HEK293 (cell line): ENCODE measurements at regions not wholly inside any gene's neighbourhood (a gene's known extent, or its start where the extent isn't known, plus 50 kb on each side); places are given as distances from the start of the nearest gene placed in this dataset.

Source experiments
- CTCF ChIA-PET: fragments of 350-600 bp; formaldehyde crosslinking; extraction: SDS; loops from one replicate; lab custom pipeline; 2021; ENCODE audit warnings: antibody characterized with exemption; lab: Yijun Ruan, JAX
- POLR2A ChIA-PET: fragments of 300-600 bp; formaldehyde crosslinking; extraction: SDS; loops from one replicate; lab custom pipeline; 2020; ENCODE audit warnings: antibody characterized with exemption, inconsistent platforms; lab: Yijun Ruan, JAX
- H3K27ac ChIP-seq: fragments of 200-500 bp; sonication (Bioruptor generic); 2 replicates; pipeline ENCODE4 v1.5.1; 2014; ENCODE audit warnings: low read depth, low read length, control low read depth, inconsistent platforms; ENCODE audit errors: extremely low read depth
- H3K36me3 ChIP-seq, 2 experiments: fragments of 200-500 bp in 1 of 2; sonication (Bioruptor generic) in 1 of 2; 1 replicate in 1 of 2; 2 replicates in 1 of 2; pipeline ENCODE4 v1.5.1; 2014 to 2017; ENCODE audit warnings: inconsistent platforms in 2 of 2, low read length in 2 of 2; ENCODE audit not compliant: control insufficient read depth in 2 of 2, insufficient read depth in 1 of 2
- H3K4me1 ChIP-seq: fragments of 200-500 bp; sonication (Bioruptor generic); 2 replicates; pipeline ENCODE4 v1.5.1; 2014; ENCODE audit warnings: mild to moderate bottlenecking, low read length, inconsistent platforms; ENCODE audit not compliant: control insufficient read depth, insufficient read depth
- H3K4me3 ChIP-seq: 2 replicates; pipeline ENCODE4 v1.5.1; 2011; ENCODE audit warnings: low read depth, mild to moderate bottlenecking, control low read depth, low read length, moderate library complexity
- H3K9me3 ChIP-seq: fragments of 200-500 bp; sonication (Bioruptor generic); 2 replicates; pipeline ENCODE4 v1.5.1; 2014; ENCODE audit warnings: low read depth, low read length, inconsistent platforms; ENCODE audit not compliant: control insufficient read depth, insufficient read depth
- HOXC10 ChIP-seq: sonication (generic); formaldehyde crosslinking; IDR thresholded peaks from 2 replicates; pipeline ENCODE4 v1.8.1; 2023; ENCODE audit warnings: mild to moderate bottlenecking, missing genetic modification reagents
- KLF8 ChIP-seq: fragments of 450-650 bp; formaldehyde crosslinking; IDR thresholded peaks from 2 replicates; pipeline ENCODE4 v1.5.1; 2016; ENCODE audit warnings: missing biosample characterization, missing genetic modification characterization
- SETDB1 ChIP-seq: IDR thresholded peaks from one replicate; pipeline ENCODE4 v1.6.1; 2017; ENCODE audit warnings: mild to moderate bottlenecking, low read length, moderate library complexity, mixed read lengths; ENCODE audit not compliant: insufficient read length
- SP7 ChIP-seq: fragments of 450-650 bp; formaldehyde crosslinking; IDR thresholded peaks from 2 replicates; pipeline ENCODE4 v1.5.1; 2016; ENCODE audit warnings: missing biosample characterization, missing genetic modification characterization
- TRIM28 ChIP-seq: IDR thresholded peaks from 2 replicates; pipeline ENCODE4 v1.6.1; 2011; ENCODE audit warnings: low read length, control low read depth, borderline replicate concordance
- ZNF121 ChIP-seq: fragments of 450-650 bp; formaldehyde crosslinking; IDR thresholded peaks from 2 replicates; pipeline ENCODE4 v1.5.1; 2016; ENCODE audit warnings: missing biosample characterization, missing genetic modification characterization
- ZNF138 ChIP-seq: fragments of 450-650 bp; formaldehyde crosslinking; IDR thresholded peaks from 2 replicates; pipeline ENCODE4 v1.5.1; 2016; ENCODE audit warnings: missing biosample characterization, missing genetic modification characterization, borderline replicate concordance
- ZNF214 ChIP-seq: fragments of 450-650 bp; formaldehyde crosslinking; IDR thresholded peaks from 2 replicates; pipeline ENCODE4 v1.5.1; 2017; ENCODE audit warnings: missing biosample characterization, mild to moderate bottlenecking, missing genetic modification characterization, borderline replicate concordance
- ZNF324 ChIP-seq: fragments of 450-650 bp; formaldehyde crosslinking; IDR thresholded peaks from 2 replicates; pipeline ENCODE4 v1.5.1; 2016; ENCODE audit warnings: missing biosample characterization, missing genetic modification characterization
- ZNF350 ChIP-seq: fragments of 450-650 bp; formaldehyde crosslinking; IDR thresholded peaks from 2 replicates; pipeline ENCODE4 v1.5.0; 2017; ENCODE audit warnings: missing biosample characterization, mild to moderate bottlenecking, missing genetic modification characterization
- ZNF366 ChIP-seq: fragments of 450-650 bp; formaldehyde crosslinking; conservative IDR thresholded peaks from 2 replicates; pipeline ENCODE4 v1.5.1; 2016; ENCODE audit warnings: missing biosample characterization, missing genetic modification characterization
- ZNF433 ChIP-seq: fragments of 450-650 bp; formaldehyde crosslinking; IDR thresholded peaks from 2 replicates; pipeline ENCODE4 v1.5.1; 2016; ENCODE audit warnings: missing biosample characterization, missing genetic modification characterization, low read depth
- ZNF514 ChIP-seq: fragments of 450-650 bp; formaldehyde crosslinking; IDR thresholded peaks from 2 replicates; pipeline ENCODE4 v1.5.1; 2016; ENCODE audit warnings: missing biosample characterization, missing genetic modification characterization
- ZNF610 ChIP-seq: fragments of 450-650 bp; formaldehyde crosslinking; IDR thresholded peaks from 2 replicates; pipeline ENCODE4 v1.5.1; 2016; ENCODE audit warnings: missing biosample characterization, missing genetic modification characterization, borderline replicate concordance
- ZNF792 ChIP-seq: fragments of 450-650 bp; formaldehyde crosslinking; IDR thresholded peaks from 2 replicates; pipeline ENCODE4 v1.5.1; 2016; ENCODE audit warnings: missing biosample characterization, missing genetic modification characterization
- ZNF830 ChIP-seq: fragments of 450-650 bp; IDR thresholded peaks from 2 replicates; pipeline ENCODE4 v1.5.0; 2018; ENCODE audit warnings: missing biosample characterization, missing genetic modification characterization, low read depth, mild to moderate bottlenecking, moderate library complexity
- TF ChIP-seq, protein P1 (sequence below): fragments of 450-650 bp; formaldehyde crosslinking; IDR thresholded peaks from 2 replicates; pipeline ENCODE4 v1.5.1; 2016; ENCODE audit warnings: missing biosample characterization, missing genetic modification characterization, borderline replicate concordance
- TF ChIP-seq, protein P2 (sequence below): fragments of 450-650 bp; formaldehyde crosslinking; IDR thresholded peaks from 2 replicates; pipeline ENCODE4 v1.5.1; 2016; ENCODE audit warnings: missing biosample characterization, missing genetic modification characterization
- TF ChIP-seq, protein P3 (sequence below): fragments of 450-650 bp; formaldehyde crosslinking; IDR thresholded peaks from 2 replicates; pipeline ENCODE4 v1.5.1; 2016; ENCODE audit warnings: missing biosample characterization, missing genetic modification characterization
- TF ChIP-seq, protein P4 (sequence below): fragments of 450-650 bp; formaldehyde crosslinking; IDR thresholded peaks from 2 replicates; pipeline ENCODE4 v1.5.1; 2016; ENCODE audit warnings: missing biosample characterization, missing genetic modification characterization
- TF ChIP-seq, protein P5 (sequence below): fragments of 450-650 bp; formaldehyde crosslinking; IDR thresholded peaks from 2 replicates; pipeline ENCODE4 v1.5.1; 2016; ENCODE audit warnings: missing biosample characterization, missing genetic modification characterization
- TF ChIP-seq, protein P6 (sequence below): IDR thresholded peaks from 2 replicates; pipeline ENCODE4 v1.6.1; 2011; ENCODE audit warnings: mild to moderate bottlenecking, low read depth, low read length, borderline replicate concordance
- TF ChIP-seq, protein P7 (sequence below): fragments of 450-650 bp; formaldehyde crosslinking; IDR thresholded peaks from 2 replicates; pipeline ENCODE4 v1.5.1; 2016; ENCODE audit warnings: missing biosample characterization, missing genetic modification characterization

DNA sequence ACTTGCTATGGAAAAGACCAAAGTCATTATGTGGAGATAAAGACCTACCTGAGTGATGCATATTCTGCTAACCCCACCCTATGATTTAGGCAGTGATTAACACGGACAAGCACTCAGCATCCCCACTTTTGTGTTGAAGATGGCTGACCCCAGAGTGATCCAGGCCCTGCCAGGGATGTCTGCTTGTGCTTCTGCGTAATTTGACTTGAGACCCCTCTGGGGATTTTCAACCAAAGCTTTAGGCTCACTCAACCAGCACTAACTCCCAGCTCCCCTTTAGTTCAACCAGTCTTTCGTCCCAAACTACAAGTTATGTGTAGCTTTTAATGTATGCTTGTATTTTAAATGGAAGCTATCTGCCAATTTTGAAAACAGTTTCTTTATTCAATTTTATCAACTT is 538.0 kb upstream of the ID4 start (continued):
- TF ChIP-seq ZNF366 (tag by site-specific recombination): no peak
- no peak for TF ChIP-seq ZNF121 (tag by site-specific recombination)
- no peak for TF ChIP-seq ZNF324 (tag by site-specific recombination)
- no peak for TF ChIP-seq ZNF138 (tag by site-specific recombination)
- TF ChIP-seq, protein P1, sequence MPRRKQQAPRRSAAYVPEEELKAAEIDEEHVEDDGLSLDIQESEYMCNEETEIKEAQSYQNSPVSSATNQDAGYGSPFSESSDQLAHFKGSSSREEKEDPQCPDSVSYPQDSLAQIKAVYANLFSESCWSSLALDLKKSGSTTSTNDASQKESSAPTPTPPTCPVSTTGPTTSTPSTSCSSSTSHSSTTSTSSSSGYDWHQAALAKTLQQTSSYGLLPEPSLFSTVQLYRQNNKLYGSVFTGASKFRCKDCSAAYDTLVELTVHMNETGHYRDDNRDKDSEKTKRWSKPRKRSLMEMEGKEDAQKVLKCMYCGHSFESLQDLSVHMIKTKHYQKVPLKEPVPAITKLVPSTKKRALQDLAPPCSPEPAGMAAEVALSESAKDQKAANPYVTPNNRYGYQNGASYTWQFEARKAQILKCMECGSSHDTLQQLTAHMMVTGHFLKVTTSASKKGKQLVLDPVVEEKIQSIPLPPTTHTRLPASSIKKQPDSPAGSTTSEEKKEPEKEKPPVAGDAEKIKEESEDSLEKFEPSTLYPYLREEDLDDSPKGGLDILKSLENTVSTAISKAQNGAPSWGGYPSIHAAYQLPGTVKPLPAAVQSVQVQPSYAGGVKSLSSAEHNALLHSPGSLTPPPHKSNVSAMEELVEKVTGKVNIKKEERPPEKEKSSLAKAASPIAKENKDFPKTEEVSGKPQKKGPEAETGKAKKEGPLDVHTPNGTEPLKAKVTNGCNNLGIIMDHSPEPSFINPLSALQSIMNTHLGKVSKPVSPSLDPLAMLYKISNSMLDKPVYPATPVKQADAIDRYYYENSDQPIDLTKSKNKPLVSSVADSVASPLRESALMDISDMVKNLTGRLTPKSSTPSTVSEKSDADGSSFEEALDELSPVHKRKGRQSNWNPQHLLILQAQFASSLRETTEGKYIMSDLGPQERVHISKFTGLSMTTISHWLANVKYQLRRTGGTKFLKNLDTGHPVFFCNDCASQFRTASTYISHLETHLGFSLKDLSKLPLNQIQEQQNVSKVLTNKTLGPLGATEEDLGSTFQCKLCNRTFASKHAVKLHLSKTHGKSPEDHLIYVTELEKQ (tag by site-specific recombination): no peak
- TF ChIP-seq, protein P2, sequence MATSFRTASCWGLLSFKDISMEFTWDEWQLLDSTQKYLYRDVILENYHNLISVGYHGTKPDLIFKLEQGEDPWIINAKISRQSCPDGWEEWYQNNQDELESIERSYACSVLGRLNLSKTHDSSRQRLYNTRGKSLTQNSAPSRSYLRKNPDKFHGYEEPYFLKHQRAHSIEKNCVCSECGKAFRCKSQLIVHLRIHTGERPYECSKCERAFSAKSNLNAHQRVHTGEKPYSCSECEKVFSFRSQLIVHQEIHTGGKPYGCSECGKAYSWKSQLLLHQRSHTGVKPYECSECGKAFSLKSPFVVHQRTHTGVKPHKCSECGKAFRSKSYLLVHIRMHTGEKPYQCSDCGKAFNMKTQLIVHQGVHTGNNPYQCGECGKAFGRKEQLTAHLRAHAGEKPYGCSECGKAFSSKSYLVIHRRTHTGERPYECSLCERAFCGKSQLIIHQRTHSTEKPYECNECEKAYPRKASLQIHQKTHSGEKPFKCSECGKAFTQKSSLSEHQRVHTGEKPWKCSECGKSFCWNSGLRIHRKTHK (tag by site-specific recombination): no peak
- no peak for TF ChIP-seq ZNF350 (tag by site-specific recombination)
- no peak for TF ChIP-seq SP7 (tag by site-specific recombination)
- no peak for TF ChIP-seq KLF8 (tag by site-specific recombination)
- TF ChIP-seq HOXC10 (CRISPR knock-in tag): no peak
- no peak for TF ChIP-seq ZNF830 (tag by site-specific recombination)

DNA sequence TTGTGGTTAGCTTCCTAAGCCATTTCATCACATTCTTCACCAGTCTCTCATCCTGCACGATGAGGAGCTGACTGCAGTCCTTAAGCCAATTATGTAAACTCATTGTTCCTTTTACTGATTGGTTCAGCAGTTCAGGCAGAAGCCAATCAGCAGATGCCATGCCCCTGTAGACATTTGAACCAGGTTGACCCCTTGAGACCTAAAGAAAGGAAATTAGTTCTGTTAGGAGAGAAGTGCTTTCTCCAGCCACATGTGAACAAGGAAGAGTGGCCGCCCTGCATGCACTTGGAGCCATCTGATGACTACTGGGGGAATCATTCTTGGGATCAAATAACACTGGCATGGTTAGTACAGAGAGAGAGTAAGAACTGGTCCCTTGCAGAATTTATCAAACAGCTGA is 535.2 kb upstream of the ID4 start:
- ChIA-PET CTCF (no interaction called here), POLR2A (no interaction called here)

DNA sequence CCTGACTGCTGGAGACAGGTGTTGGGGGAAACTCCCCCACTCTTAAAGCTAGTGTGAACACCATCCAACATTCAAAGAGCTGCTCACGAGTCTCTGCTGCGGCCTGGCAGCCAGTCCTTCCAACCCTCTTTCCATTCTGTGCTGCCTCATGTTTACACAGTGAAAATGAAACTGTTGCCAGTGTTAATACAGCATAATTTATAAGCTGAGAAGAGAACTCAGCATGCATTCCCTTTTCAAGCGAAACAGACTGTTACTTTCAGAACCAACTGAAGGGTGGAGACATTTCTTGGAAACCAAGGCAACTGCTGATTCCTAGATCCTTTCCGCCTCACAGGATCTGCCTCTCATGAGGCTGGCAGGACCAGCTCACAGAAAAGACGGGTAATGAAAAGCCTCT is 533.8 kb upstream of the ID4 start:
- Histone ChIP-seq H3K36me3 (no peaks in the 10 kb centered on the region), H3K9me3 (no peaks in the 10 kb centered on the region), H3K4me3 (no peak overlapping the region), H3K4me1 (0 out of 2 replicates have a peak, but pooled peaks cover 2% of the 10 kb centered on the region), H3K27ac (no peak overlapping the region)
- ChIA-PET POLR2A (no interaction called here), CTCF (no interaction called here)
- TF ChIP-seq, protein P3, sequence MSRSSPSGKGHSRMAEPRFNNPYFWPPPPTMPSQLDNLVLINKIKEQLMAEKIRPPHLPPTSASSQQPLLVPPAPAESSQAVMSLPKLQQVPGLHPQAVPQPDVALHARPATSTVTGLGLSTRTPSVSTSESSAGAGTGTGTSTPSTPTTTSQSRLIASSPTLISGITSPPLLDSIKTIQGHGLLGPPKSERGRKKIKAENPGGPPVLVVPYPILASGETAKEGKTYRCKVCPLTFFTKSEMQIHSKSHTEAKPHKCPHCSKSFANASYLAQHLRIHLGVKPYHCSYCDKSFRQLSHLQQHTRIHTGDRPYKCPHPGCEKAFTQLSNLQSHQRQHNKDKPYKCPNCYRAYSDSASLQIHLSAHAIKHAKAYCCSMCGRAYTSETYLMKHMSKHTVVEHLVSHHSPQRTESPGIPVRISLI (tag by site-specific recombination): no peak
- no peak for TF ChIP-seq ZNF514 (tag by site-specific recombination)
- TF ChIP-seq, protein P4, sequence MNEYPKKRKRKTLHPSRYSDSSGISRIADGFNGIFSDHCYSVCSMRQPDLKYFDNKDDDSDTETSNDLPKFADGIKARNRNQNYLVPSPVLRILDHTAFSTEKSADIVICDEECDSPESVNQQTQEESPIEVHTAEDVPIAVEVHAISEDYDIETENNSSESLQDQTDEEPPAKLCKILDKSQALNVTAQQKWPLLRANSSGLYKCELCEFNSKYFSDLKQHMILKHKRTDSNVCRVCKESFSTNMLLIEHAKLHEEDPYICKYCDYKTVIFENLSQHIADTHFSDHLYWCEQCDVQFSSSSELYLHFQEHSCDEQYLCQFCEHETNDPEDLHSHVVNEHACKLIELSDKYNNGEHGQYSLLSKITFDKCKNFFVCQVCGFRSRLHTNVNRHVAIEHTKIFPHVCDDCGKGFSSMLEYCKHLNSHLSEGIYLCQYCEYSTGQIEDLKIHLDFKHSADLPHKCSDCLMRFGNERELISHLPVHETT (tag by site-specific recombination): no peak
- no peak for TF ChIP-seq ZNF214 (tag by site-specific recombination)
- TF ChIP-seq, protein P5, sequence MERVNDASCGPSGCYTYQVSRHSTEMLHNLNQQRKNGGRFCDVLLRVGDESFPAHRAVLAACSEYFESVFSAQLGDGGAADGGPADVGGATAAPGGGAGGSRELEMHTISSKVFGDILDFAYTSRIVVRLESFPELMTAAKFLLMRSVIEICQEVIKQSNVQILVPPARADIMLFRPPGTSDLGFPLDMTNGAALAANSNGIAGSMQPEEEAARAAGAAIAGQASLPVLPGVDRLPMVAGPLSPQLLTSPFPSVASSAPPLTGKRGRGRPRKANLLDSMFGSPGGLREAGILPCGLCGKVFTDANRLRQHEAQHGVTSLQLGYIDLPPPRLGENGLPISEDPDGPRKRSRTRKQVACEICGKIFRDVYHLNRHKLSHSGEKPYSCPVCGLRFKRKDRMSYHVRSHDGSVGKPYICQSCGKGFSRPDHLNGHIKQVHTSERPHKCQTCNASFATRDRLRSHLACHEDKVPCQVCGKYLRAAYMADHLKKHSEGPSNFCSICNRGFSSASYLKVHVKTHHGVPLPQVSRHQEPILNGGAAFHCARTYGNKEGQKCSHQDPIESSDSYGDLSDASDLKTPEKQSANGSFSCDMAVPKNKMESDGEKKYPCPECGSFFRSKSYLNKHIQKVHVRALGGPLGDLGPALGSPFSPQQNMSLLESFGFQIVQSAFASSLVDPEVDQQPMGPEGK (tag by site-specific recombination): no peak

More for the DNA sequence above, 535.2 kb upstream of the ID4 start:
- Histone ChIP-seq H3K4me1 (0 out of 2 replicates have a peak, but pooled peaks cover 6% of the 10 kb centered on the region), H3K9me3 (no peaks in the 10 kb centered on the region), H3K4me3 (no peak overlapping the region), H3K27ac (no peak overlapping the region), H3K36me3 (no peaks in the 10 kb centered on the region)
- no peak for TF ChIP-seq ZNF792 (tag by site-specific recombination)
- peak; percentile 34 for TF ChIP-seq SETDB1
- TF ChIP-seq ZNF433 (tag by site-specific recombination): no peak
- TF ChIP-seq, protein P6, sequence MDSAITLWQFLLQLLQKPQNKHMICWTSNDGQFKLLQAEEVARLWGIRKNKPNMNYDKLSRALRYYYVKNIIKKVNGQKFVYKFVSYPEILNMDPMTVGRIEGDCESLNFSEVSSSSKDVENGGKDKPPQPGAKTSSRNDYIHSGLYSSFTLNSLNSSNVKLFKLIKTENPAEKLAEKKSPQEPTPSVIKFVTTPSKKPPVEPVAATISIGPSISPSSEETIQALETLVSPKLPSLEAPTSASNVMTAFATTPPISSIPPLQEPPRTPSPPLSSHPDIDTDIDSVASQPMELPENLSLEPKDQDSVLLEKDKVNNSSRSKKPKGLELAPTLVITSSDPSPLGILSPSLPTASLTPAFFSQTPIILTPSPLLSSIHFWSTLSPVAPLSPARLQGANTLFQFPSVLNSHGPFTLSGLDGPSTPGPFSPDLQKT: no peak
- TF ChIP-seq, protein P7, sequence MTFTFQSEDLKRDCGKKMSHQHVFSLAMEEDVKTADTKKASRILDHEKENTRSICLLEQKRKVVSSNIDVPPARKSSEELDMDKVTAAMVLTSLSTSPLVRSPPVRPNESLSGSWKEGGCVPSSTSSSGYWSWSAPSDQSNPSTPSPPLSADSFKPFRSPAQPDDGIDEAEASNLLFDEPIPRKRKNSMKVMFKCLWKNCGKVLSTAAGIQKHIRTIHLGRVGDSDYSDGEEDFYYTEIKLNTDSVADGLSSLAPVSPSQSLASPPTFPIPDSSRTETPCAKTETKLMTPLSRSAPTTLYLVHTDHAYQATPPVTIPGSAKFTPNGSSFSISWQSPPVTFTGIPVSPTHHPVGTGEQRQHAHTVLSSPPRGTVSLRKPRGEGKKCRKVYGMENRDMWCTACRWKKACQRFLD (tag by site-specific recombination): no peak
- TF ChIP-seq ZNF610 (tag by site-specific recombination): no peak
- TF ChIP-seq TRIM28: peak; percentile 86; the same call in 1 of the 2 replicates
